ENCODE measurements at regions not wholly inside any gene's neighbourhood (a gene's known extent, or its start where the extent isn't known, plus 50 kb on each side); places are given as distances from the start of the nearest gene placed in this dataset.

- POLR2A ChIA-PET (ENCODE audit: low non-redundant PET), result interaction anchor here (0.5 kb wide), 1 partner anchor 676 kb away, joined by 3 read pairs; no protein-coding TSS in a partner anchor
- H3K27ac ChIP-seq (ENCODE audit: low read depth, low read length, poor library complexity, severe bottlenecking), result no peak overlapping the region
- BruUV-seq (replicated peaks), result no TSS peak
- CTCF ChIA-PET, result no interaction called here
- no peaks in the 10 kb centered on the region for H3K9me3 ChIP-seq (ENCODE audit: low read depth, low read length, poor library complexity, severe bottlenecking)
- peaks cover under 1% of the 10 kb centered on the region for H3K4me1 ChIP-seq (ENCODE audit: insufficient read depth, low read length, poor library complexity, severe bottlenecking)
- DNase-seq (ENCODE audit: low spot score), result no peak
- intact Hi-C loops (cut with micrococcal nuclease; ENCODE audit: unreplicated experiment), result no loop called here
- H3K27me3 ChIP-seq (replicated peaks; ENCODE audit: insufficient read depth, low read depth, low read length, poor library complexity), result peaks cover 4% of the 10 kb centered on the region
- no peaks in the 10 kb centered on the region for H3K36me3 ChIP-seq (ENCODE audit: insufficient read depth, low read length, poor library complexity, severe bottlenecking)
- TF ChIP-seq CTCF (conservative IDR thresholded peaks at IDR 0.05; ENCODE audit: low read depth, low read length), result no peak
- TF ChIP-seq EZH2 (IDR thresholded peaks at IDR 0.05; ENCODE audit: borderline replicate concordance, low read depth, low read length, poor library complexity, severe bottlenecking), result no peak
- H3K4me3 ChIP-seq (ENCODE audit: low read depth, low read length, poor library complexity, severe bottlenecking), result no peak overlapping the region
Measured at GRCh38 chr6:90663106-90663505, 76.2 kb upstream of the MAP3K7 start.

- Histone ChIP-seq H3K9me3 (ENCODE audit: low read depth, low read length, poor library complexity, severe bottlenecking) (no peaks in the 10 kb centered on the region), H3K27ac (ENCODE audit: low read depth, low read length, poor library complexity, severe bottlenecking) (no peak overlapping the region), H3K36me3 (ENCODE audit: insufficient read depth, low read length, poor library complexity, severe bottlenecking) (no peaks in the 10 kb centered on the region), H3K27me3 (replicated peaks; ENCODE audit: insufficient read depth, low read depth, low read length, poor library complexity) (peaks cover 12% of the 10 kb centered on the region), H3K4me3 (ENCODE audit: low read depth, low read length, poor library complexity, severe bottlenecking) (no peak overlapping the region), H3K4me1 (ENCODE audit: insufficient read depth, low read length, poor library complexity, severe bottlenecking) (no peaks in the 10 kb centered on the region)
- CTCF ChIA-PET, result no interaction called here
- TF ChIP-seq EZH2 (IDR thresholded peaks at IDR 0.05; ENCODE audit: borderline replicate concordance, low read depth, low read length, poor library complexity, severe bottlenecking), result no peak
- no peak for TF ChIP-seq CTCF (conservative IDR thresholded peaks at IDR 0.05; ENCODE audit: low read depth, low read length)
- no peak for DNase-seq (ENCODE audit: low spot score)
- intact Hi-C loops (cut with micrococcal nuclease; ENCODE audit: unreplicated experiment), result no loop called here
- POLR2A ChIA-PET (ENCODE audit: low non-redundant PET), result no interaction called here
- BruUV-seq (replicated peaks), result no TSS peak
Measured at GRCh38 chr6:90660931-90661330, 74.1 kb upstream of the MAP3K7 start.

GRCh38 chr6:90658497-90658896, 71.6 kb upstream of the MAP3K7 start:
- BruUV-seq (replicated peaks), result no TSS peak
- no peak for DNase-seq (ENCODE audit: low spot score)
- intact Hi-C loops (cut with micrococcal nuclease; ENCODE audit: unreplicated experiment), result no loop called here
- no peak overlapping the region for H3K27ac ChIP-seq (ENCODE audit: low read depth, low read length, poor library complexity, severe bottlenecking)
- CTCF ChIA-PET, result no interaction called here
- H3K36me3 ChIP-seq (ENCODE audit: insufficient read depth, low read length, poor library complexity, severe bottlenecking), result no peaks in the 10 kb centered on the region
- POLR2A ChIA-PET (ENCODE audit: low non-redundant PET), result no interaction called here
- H3K4me1 ChIP-seq (ENCODE audit: insufficient read depth, low read length, poor library complexity, severe bottlenecking), result no peaks in the 10 kb centered on the region
- TF ChIP-seq EZH2 (IDR thresholded peaks at IDR 0.05; ENCODE audit: borderline replicate concordance, low read depth, low read length, poor library complexity, severe bottlenecking) (no peak), CTCF (conservative IDR thresholded peaks at IDR 0.05; ENCODE audit: low read depth, low read length) (no peak)
- H3K4me3 ChIP-seq (ENCODE audit: low read depth, low read length, poor library complexity, severe bottlenecking), result no peak overlapping the region
- peaks cover 11% of the 10 kb centered on the region for H3K27me3 ChIP-seq (replicated peaks; ENCODE audit: insufficient read depth, low read depth, low read length, poor library complexity)
- no peaks in the 10 kb centered on the region for H3K9me3 ChIP-seq (ENCODE audit: low read depth, low read length, poor library complexity, severe bottlenecking)

Measured in A673 (cell line).